GM21717 (cell line): ENCODE measurements at regions not wholly inside any gene's neighbourhood (a gene's known extent, or its start where the extent isn't known, plus 50 kb on each side); places are given as distances from the start of the nearest gene placed in this dataset.
"Not testable (repeated sequence)": the region's sequence is repeated elsewhere in the genome, so short reads cannot be mapped to it uniquely, and the experiment has no call there.

Experiments
- ATAC-seq: cut with Tn5 transposase; IDR thresholded peaks from one replicate; pipeline ENCODE4 v1.9.1; 2021; ENCODE audit warnings: mild to moderate bottlenecking, moderate library complexity; ENCODE audit not compliant: unreplicated experiment

DNA sequence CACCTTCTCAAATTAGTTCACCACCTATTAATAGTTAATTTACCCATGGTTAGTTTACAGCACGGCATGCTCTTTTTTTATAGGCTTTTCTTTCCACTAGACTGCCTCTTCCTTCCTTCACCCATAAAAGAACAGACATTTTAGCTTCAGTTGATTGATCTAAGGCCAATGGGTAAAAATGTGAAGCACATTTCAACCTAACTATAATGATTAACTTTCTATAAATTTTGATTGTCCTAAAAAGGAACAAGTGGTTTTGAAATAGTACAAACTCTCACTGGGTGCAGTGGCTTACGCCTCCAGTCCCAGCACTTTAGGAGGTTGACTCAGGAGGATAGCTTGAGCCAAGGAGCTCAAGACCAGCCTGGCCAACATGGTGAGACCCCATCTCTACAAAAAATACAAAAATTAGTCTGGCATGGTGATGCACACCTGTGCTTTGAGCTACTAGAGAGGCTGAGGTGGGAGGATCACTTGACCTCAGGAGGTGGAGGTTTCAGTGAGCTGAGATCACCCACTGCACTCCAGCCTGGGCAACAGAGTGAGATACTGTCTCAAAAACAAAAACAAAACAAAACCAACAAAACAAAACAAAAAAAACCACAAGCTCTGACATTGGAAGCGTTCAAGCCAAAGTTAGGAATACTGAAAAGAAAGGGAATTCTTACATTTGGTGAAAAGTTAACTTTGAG lies 89.9 kb upstream of the FAT1 start:
- ATAC-seq, result no peak

DNA sequence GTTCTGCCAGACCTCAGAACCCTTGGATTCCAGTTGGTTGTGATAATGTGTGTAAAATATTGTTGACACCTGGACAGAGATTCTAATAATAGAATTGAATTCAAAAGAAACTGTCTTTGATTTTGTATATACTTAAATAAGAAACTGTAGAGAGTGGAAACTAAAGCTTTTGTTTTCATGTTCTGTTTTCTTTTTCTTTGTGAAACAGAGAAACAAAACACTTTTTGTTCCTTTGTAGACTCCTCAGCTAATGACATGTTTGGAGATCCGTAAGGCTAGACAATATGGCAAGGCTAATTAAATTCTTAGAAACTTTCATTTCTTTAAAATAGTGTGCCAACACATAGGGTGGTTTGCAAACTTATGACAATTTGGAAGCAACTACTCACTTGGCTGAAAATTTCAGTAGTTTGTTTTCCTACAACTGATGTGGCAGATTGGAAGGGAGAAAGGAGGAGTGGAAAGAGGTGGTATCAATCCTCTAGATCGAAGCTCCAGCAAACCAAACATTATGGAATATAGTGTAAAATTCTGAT lies 90.9 kb upstream of the FAT1 start:
- no peak for ATAC-seq

DNA sequence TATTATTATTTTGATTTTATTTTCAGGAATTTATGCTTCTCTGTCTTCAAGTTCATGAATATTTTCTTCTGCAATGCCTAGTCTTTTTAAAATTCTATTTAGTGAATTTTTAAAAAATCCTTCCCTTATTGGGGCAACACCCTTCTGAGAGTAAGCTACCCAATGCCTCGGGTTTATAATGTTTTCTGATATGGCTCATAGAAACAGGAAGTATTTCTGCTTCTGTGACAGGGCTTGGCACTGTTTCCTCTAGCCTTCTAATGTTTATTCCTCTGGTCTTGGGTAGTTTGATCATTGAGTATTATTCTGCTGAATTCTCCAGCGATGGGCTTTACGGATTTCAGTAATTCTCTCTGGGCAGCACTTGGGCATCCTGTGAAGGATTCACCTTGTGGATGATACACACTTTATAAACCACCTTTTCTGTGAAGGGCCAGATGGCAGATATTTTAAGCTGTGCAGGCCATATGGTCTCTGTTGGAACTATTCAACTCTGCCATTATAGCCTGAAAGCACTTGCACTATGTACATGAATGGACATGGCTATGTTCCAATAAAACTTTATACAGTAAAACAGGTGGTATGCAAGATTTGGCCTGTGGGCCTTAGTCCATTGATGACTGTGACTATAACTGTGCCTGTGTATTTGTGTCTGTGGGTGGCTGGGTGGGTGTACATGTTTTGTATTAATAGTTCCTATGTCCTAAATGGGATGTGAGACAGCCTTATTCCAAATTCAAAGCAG lies 95.9 kb upstream of the FAT1 start:
- no peak for ATAC-seq

DNA sequence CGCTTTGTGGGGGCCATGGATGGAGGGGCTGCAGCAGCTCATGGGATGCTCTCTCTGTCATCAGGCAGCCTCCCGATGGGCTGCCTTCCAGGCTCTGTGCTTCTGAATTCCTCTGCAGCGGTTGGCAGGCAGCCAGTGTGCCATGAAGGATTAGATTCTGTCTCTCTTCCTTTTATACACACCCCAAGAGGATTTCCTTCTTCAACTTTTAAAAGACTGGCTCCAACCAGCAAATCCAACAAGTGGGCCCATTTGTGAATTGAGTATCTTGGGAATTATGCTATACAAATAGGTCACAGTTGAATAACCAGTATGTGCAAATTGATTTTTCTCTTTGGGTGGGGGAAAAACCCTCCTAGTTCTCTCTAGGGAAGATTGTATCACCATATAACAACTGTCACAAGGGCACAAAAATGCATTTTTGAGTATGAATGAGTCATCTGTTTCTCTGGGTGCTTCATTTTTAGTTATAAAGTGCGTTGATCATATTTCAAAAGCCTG lies 96.8 kb upstream of the FAT1 start:
- no peak for ATAC-seq

DNA sequence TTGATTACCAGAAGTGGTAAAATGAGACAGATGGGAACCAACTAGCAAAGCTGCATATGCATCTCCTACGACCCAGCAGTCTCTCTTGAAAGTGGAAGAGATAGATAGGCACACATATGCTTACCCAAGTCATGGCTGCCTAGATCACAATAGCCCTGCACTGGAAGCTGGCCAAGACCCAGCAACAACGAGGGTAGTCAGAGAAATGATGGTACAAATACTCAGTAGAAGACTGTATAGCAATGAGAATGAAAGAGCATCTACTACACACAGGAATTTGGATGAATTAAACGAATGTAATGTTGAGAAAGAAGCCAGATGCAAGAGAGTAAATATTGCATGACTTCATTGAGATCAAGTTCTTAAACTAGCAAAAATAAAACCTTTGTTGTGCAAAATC lies 100.3 kb upstream of the FAT1 start:
- no peak for ATAC-seq

DNA sequence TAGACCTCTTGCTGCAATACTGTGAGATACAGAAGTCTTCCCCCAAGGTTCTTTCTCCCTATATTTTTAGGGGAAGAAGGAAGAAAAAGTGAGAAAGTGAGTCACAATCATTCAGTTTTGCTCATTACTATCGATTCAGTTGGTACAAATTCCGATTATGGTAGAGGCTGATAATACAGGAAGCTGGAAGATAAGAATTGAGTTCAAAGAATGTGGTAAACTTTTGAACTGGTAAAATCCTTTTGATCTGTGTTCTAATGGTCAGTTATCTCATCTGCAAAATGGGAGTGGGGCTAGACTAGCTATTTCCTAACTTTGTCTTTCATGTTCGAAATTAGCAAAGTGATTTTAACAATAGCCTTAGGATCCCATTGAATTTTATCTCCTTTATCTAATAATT lies 101.4 kb upstream of the FAT1 start:
- ATAC-seq, result no peak

DNA sequence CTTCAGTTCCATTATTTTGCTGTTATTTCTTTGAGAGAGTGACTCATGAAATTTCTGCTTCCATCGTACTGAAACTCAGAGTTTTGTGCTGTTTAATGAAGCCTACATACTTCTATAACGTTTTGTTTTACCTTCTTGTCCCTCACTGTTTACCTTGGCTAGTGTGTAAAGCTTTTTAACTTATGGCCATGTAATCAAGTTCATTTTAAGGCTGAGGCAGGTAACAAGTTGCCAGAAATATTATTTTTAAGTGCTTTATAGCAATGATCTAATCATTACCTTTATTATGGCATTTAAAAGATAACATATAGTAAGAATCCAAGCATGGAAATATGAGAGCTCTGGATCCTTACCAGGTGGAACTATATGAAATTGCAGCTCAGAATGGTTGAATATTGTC lies 102.3 kb upstream of the FAT1 start:
- ATAC-seq, result no peak

DNA sequence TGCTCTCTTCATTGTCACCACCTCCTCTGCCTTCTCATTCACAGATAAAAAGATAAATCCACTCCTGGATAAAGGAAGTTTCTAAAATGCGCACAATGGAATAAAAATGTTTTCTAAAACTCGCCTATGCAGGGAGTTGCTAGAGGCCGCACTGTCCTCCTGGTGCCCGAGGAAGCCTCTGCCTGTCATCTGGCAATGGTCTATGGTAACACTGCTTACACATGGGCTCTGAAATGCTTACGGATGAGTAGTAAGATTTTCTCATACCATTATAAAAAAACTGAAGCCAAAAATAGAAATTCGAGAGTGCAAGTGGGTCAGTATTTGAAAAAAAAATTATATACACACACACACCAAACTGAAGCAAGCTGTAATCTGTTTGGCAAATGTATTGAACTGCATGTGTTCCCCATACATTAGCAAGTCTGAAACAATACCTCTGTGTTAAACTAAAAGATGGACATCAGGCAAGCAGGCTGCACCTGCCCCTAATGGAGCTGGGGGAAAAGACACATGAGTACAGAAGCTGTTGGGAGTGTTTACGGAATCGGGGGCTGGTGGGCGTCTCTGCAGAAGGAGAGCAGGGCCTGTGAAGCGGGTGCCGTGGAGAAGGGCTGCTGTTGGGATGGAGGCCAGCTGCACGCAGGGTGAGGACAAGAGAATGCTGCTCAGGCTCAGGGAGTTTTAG lies 103.3 kb upstream of the FAT1 start:
- no peak for ATAC-seq

DNA sequence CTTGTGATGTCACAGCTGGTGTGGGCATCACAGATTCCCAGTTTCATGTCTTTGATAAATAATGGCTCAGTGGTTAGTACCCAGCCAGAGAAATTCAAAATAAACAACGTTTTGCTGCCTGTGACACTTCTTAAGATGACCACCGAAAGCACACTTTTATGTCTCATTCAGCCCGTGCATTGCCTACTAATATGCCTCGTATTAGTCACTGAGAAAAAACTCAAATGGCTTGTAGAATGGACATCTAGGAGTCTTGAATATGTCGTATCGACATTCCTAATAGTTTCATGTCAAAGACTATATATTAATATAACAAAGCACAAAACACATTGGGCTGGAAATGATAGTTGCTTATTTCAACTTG lies 103.9 kb upstream of the FAT1 start:
- ATAC-seq, result no peak

DNA sequence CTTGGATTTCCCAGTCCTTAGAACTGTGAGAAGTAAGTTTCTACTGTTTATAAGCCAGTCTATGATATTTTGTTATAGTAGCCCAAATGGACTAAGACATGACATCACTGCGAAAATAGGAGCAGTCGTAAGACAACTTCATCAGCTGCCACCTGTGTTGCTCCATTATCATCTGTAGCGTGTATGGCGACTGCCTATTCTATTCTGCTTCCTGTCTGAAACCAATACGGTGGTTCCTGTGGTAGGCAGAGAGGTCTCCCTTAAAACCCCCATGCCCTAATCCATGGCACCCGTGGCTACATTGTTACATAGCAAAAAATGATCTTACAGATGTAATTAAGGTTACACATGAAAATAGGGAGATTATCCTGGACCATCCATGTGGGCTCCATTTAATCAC lies 105.4 kb upstream of the FAT1 start:
- no peak for ATAC-seq

DNA sequence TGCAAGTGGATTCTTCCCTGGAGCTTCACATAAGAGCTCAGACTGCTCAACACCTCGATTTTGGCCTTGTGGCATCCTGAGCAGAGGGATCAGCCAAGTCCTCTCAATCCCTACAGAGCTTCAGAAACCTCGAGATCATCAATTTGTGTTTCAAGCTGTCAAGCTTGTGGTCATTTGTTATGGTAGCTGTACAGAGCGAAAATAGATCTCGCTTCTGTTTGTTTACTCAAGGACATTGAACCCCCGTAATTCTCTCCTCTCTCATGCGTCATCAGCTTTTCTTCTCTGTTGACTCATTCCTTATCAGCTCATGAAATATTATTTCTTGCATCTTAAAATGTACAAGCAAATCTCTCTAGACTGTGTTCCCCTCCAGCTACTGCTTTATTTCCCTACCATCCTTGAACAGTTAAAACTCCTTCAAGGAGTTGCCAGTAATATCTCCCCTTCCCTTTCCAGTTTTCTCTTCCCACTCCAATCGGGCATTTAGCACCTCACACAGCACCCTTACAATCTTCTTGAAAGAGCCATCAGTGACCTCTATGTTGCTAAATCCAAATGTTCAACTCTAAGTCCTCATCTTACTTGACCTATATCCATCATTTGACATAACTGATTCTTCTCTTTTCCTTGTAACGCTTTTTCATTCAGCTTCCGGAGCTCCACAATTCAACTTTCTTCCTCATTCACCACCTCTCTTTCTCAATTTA lies 106.2 kb upstream of the FAT1 start:
- ATAC-seq, result no peak

DNA sequence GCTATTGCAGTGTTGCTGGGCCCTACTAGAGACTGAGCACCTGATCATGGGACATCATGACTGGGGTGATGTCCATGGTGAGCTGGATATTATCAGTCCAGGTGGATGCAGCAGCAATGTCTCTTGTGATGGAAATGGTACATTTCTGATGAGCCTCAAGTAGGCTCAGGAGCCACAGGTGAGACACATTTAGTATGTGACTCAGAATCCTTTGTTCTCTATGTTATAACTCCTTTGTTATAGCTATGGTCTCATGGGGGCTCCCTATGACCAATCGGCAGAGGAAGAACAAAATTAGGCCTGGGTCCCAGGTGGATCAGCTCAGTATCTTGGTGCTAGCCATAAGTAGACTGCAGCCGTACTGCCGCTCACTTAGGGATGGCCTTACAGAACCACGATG lies 107.9 kb upstream of the FAT1 start:
- no peak for ATAC-seq

DNA sequence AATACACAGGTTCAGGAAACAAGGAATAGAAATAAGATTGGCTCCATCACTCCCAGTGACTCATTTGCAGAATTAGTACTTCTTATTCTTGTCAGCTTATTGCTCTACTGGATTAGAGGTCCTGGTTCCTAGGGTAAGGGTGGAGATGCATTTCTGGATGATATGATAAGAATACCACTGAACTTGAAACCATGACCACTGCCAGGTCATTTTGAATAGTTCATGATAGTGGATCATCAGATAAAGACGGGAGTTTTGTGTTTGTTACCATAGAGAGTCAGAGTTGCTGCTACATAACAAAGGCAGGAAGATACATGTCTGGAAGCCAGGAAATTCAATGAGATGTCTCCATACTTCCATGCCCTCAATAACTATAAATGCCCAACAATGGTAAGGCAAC lies 109.2 kb upstream of the FAT1 start:
- no peak for ATAC-seq

DNA sequence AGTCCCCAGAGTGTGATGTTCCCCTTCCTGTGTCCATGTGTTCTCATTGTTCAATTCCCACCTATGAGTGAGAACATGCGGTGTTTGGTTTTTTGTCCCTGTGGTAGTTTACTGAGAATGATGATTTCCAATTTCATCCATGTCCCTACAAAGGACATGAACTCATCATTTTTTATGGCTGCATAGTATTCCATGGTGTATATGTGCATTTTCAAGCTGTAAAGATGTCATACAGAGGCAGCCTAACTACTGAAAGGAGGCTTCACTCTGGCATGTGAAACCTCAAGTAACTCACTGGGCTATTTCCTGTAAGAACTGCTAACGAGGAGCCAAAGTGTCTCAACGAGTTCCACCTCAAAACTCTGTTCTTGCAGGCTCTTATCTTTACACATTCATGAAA lies 113.8 kb upstream of the FAT1 start:
- not testable (repeated sequence) for ATAC-seq

DNA sequence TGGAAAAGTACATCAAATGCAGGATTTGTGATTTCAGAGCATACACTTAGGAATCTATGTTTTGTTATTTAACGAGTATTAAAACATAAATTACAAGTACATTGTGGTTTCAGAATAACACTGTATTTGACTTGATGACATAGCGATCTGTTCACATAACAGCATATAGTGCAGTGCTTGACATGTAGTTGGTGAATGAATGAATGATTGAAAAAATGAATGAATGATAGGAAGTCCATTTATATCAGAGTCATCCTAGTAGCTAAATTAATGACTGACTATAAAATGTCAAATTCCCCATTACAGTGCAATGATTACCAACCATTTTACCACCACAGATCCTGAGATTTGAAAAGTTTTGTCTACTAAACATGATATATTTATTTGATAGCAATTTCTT lies 114.6 kb upstream of the FAT1 start:
- no peak for ATAC-seq

DNA sequence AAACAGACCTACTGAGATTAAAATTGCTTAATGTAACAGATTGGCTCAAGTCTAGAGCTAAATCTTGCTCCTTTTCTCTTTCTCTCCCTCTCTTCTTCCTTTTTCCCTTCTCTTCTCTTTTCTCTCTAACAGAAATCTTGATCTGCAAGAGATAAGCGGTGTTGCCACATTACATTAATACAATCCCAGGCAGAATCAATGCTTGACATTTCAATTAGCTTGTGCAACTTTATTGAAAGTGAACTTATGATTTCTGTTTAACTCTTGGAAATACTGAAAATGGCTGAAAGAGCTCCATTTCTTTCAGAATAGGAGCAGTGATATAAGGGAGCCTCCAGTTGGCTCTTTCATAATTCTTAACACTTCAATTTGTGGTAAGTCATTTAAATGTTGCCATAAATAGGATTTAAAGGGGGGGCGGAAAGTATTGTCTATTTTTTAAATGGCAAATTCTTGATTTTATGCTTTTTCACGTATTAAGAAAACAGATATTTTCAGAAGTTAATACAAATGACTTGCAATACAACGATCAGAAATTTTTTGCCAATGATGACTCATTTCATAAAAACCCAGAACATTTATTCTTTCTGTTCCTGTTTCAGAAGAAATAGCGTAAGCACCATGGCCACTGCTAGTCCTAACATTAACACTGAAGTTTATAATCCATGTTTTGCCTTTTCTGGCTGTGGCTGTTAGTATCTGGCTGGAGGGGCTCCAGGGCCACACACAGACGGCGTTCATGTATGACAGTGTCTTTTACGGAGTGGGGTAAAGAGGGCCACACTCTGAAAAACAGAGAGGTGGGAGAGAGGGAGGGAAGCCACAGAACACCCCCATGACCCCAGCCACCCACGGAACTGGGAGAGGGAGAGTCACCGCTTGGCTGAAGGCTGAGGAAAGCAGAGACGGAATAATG lies 115.7 kb upstream of the FAT1 start:
- ATAC-seq, result peak; percentile 78

DNA sequence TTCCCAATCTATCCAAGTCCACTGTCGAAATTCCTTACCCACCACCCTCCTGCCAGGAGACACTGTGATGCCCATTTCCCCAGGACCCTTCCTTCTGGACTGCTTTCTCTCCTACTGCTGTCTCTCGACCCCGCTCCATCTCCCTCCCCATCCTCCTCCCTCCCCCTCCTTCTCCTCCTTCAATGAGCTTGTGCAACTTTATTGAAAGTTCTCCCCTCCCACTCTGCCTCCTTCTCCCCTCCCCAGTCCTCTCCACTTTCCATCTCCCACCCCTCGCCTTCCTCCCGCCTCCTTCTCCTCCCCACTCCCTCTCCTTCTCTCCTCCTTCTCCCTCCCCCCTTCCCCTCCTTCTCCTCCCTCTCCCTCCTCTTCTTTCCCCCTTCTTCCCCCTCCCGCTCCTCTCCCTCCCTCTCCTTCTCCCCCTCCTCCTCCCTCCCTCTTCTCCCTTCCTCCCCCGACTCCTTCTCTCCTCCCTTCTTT lies 116.6 kb upstream of the FAT1 start:
- ATAC-seq, result peak; percentile 14

DNA sequence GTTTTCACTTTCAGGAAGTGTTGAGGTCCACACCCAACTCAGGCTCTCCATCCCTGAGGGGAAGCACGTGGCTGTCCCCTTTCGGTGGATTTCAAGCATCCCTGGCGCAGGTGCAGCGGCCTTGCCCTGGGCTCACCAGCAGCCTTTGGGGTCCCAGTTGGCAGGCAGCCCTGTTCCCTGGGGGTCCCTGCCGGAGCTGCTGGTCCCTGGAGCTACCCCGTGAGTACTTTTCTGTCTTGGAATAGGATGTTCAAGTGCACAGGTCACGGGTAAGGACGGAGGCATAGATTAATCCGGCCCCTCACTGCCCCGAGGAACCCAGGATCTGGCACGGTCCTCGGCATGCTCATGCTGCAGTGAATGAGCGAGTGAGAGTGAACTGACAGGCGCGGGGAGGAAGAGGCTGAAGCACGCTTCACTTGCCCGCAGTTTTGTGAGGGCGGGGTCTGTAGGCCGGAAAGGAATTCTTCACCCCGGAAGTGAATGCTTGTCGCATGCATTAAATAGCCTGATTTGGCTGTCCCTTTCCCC lies 117.2 kb upstream of the FAT1 start:
- no peak for ATAC-seq

DNA sequence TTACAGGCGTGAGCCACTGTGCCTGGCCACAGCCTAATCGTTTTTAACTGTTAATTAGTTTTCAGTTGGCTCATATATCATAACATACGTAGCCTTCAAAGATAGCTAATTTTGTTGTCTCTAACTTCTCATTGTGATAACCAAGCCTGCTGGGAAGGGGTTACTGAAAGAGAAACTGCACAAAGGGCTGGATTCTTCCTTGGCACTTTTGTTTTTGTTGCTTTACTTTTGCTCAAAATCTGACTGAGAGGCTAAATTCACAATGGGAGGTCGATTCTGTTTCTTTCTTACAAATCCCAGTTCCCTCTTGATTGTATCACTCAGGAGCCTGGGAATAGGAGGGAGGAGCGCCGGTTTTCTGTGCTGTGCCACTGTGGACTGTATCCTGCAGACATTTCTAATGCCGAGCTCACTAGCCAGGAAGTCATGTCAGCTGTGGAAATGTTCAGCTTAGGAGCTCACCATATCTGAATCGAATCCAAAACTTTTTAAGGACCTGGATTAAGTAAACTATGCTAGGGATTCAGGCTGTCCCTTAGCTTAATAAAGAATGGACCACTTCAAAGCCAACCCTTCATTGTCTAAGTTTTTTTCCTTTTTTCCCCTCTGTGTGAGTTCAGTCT lies 120.5 kb upstream of the FAT1 start:
- ATAC-seq, result no peak
